Skeletal muscle tissue (tissue), 3 donors: ENCODE measurements at regions not wholly inside any gene's neighbourhood (a gene's known extent, or its start where the extent isn't known, plus 50 kb on each side); places are given as distances from the start of the nearest gene placed in this dataset.

Experiments used
- H3K27ac ChIP-seq: one replicate; pipeline ENCODE4 v1.7.0; 2013; ENCODE audit warnings: mild to moderate bottlenecking, low read depth, low read length, inconsistent platforms
- H3K27me3 ChIP-seq, 3 donors: one replicate each; pipeline ENCODE4 v1.7.0; 2013; ENCODE audit warnings: low read length in 3 of 3; ENCODE audit not compliant: control insufficient read depth in 3 of 3, insufficient read depth in 3 of 3
- H3K36me3 ChIP-seq, 3 donors: one replicate each; pipeline ENCODE4 v1.7.0; 2013; ENCODE audit warnings: low read length in 3 of 3; ENCODE audit not compliant: control insufficient read depth in 3 of 3, insufficient read depth in 3 of 3
- H3K4me1 ChIP-seq, 3 donors: one replicate each; pipeline ENCODE4 v1.7.0; 2013; ENCODE audit warnings: low read length in 3 of 3, mild to moderate bottlenecking in 3 of 3; ENCODE audit not compliant: control insufficient read depth in 3 of 3, insufficient read depth in 3 of 3
- H3K4me3 ChIP-seq, 3 donors: one replicate each; pipeline ENCODE4 v1.7.0; 2013; ENCODE audit warnings: low read length in 3 of 3
- H3K9ac ChIP-seq, 3 donors: one replicate each; pipeline ENCODE4 v1.7.0; 2013; ENCODE audit warnings: low read length in 3 of 3, mild to moderate bottlenecking in 3 of 3, moderate library complexity in 2 of 3, low read depth in 1 of 3
- H3K9me3 ChIP-seq, 3 donors: one replicate each; pipeline ENCODE4 v1.7.0; 2013; ENCODE audit warnings: low read length in 3 of 3; ENCODE audit not compliant: control insufficient read depth in 3 of 3
- donor health status: Osteomylitis.

DNA sequence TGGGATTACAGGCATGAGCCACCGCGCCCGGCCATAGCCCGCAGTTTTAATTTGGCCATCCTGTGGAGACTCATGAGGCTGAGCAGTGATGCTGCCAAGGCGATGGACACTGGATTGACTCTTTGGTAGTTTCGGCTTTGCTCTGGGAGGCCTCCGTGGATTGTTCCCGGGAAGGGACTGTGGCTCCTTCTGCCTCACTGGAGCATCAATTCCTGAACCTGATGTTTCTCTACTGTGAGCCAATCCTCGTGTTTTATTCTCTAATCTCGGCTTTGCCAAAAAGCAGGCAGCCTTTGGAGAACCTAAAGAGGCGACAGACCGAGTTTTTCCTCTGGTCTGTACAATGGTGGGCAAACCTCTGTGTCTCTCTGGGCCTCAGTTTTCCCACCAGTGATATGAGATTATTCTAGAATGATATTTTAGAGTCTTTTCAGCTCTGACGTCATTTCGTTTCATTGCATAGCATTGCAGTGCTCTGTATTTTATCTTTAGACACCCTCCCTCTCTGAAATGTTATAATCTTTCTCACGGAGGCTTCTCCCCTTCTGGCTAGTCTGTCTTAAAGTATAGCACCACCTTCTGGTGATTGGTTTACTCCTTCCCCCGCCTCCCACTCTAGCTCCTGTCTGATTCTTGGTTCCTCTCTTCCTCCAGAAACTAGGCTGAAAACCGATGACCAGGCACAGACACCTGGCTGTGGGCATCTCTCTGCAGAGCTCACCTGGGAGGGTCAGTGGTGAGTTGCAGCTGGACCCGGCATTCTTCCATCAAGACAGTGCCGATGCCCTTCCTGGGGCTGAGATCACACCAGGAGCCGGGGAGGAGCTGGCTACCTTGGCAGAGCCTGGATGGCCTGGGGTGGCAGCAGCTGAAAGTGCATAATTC lies 341.3 kb downstream of the MYCN start:
- no peak overlapping the region for H3K9ac ChIP-seq
- H3K27ac ChIP-seq: no peak overlapping the region
- H3K36me3 ChIP-seq: no peaks in the 10 kb centered on the region
- no peaks in the 10 kb centered on the region for H3K4me1 ChIP-seq
- no peak overlapping the region for H3K4me3 ChIP-seq
- H3K9me3 ChIP-seq: no peaks in the 10 kb centered on the region
- H3K27me3 ChIP-seq: no peaks in the 10 kb centered on the region

- no peak overlapping the region for H3K4me3 ChIP-seq
These were observed 339.7 kb downstream of the MYCN start for GRCh38 chr2:16280081-16280480.

DNA sequence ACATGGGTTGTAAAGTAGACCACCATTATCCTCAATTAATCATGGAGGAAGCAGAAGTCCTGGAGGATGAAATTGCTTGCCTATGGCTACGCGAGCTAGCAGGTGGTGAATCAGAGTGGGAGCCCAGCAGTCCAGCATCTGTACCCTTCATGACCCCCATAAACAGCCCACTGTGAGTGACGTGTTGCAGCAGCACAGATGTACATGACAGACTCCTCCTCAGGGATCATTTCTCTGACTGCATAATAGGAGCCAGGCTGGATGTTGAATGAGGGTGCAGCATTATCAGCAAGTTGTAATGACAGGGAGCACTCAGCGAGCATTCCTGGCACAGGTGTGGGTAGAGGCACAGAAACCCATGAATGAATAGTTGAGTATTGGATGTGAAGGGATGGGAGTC lies 339.3 kb downstream of the MYCN start:
- Histone ChIP-seq H3K4me3 (no peak overlapping the region), H3K9me3 (no peaks in the 10 kb centered on the region), H3K9ac (no peak overlapping the region), H3K36me3 (no peaks in the 10 kb centered on the region), H3K27me3 (no peaks in the 10 kb centered on the region), H3K27ac (no peak overlapping the region), H3K4me1 (no peaks in the 10 kb centered on the region)

More at GRCh38 chr2:16280081-16280480, 339.7 kb downstream of the MYCN start:
- Histone ChIP-seq H3K36me3 (no peaks in the 10 kb centered on the region), H3K9me3 (no peaks in the 10 kb centered on the region), H3K27me3 (no peaks in the 10 kb centered on the region), H3K9ac (no peak overlapping the region), H3K4me1 (no peaks in the 10 kb centered on the region), H3K27ac (no peak overlapping the region)

DNA sequence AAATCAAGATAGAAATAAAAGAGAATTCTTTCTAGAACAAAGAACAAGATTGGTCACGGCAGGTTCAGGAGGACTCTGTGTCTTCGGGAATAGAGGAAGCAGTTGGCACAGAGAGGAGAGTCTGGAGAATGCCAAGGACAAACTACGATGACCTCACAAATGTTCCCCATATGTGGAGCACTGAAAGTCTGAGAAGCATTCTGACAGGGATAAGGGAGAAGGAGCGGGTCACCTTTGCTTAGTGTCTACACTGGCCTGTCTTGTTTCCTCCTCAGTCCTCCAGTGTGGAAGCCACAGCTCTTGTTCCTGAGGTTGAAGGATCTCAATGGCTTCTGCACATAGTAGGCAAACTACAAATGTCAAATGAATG lies 338.8 kb downstream of the MYCN start:
- Histone ChIP-seq H3K36me3 (no peaks in the 10 kb centered on the region), H3K4me3 (no peak overlapping the region)

GRCh38 chr2:16278421-16279200 lies 338.3 kb downstream of the MYCN start:
- Histone ChIP-seq H3K27ac (no peak overlapping the region), H3K9ac (no peak overlapping the region), H3K4me3 (no peak overlapping the region), H3K9me3 (no peaks in the 10 kb centered on the region), H3K27me3 (no peaks in the 10 kb centered on the region), H3K36me3 (no peaks in the 10 kb centered on the region), H3K4me1 (no peaks in the 10 kb centered on the region)

More for the DNA sequence above, 338.8 kb downstream of the MYCN start:
- Histone ChIP-seq H3K4me1 (no peaks in the 10 kb centered on the region), H3K9me3 (no peaks in the 10 kb centered on the region), H3K9ac (no peak overlapping the region), H3K27me3 (no peaks in the 10 kb centered on the region), H3K27ac (no peak overlapping the region)

- no peak overlapping the region for H3K4me3 ChIP-seq
- H3K27me3 ChIP-seq: no peaks in the 10 kb centered on the region
- H3K9me3 ChIP-seq: no peaks in the 10 kb centered on the region
- no peaks in the 10 kb centered on the region for H3K36me3 ChIP-seq
- H3K9ac ChIP-seq: no peak overlapping the region
- no peak overlapping the region for H3K27ac ChIP-seq
- H3K4me1 ChIP-seq: no peaks in the 10 kb centered on the region
These were observed 336.8 kb downstream of the MYCN start for GRCh38 chr2:16277117-16277516.

DNA sequence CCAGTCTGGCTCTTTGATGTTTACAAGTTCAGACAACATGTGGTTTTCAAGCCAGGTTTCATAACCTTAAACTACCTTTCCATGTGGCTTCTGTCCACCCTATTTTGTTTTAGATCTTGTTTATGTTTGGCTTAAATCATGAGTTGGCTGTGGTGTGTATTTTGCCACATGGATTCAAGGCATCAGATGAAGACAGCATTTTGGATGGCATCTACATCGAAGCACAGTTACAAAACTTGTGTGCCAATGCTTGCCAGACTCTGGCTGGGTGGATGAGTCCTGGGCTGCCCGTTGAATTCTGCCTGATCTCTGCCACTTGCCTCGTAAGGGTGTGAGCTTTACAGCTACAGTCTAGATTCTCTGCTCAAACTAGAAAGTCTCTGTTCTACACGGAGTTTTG lies 335.3 kb downstream of the MYCN start:
- Histone ChIP-seq H3K9ac (no peak overlapping the region), H3K4me1 (no peaks in the 10 kb centered on the region), H3K9me3 (no peaks in the 10 kb centered on the region), H3K4me3 (no peak overlapping the region), H3K36me3 (no peaks in the 10 kb centered on the region), H3K27ac (no peak overlapping the region), H3K27me3 (no peaks in the 10 kb centered on the region)

GRCh38 chr2:16275131-16275530 lies 334.8 kb downstream of the MYCN start:
- Histone ChIP-seq H3K4me3 (no peak overlapping the region), H3K9me3 (no peaks in the 10 kb centered on the region), H3K27me3 (no peaks in the 10 kb centered on the region), H3K4me1 (no peaks in the 10 kb centered on the region), H3K9ac (no peak overlapping the region), H3K27ac (no peak overlapping the region), H3K36me3 (no peaks in the 10 kb centered on the region)

DNA sequence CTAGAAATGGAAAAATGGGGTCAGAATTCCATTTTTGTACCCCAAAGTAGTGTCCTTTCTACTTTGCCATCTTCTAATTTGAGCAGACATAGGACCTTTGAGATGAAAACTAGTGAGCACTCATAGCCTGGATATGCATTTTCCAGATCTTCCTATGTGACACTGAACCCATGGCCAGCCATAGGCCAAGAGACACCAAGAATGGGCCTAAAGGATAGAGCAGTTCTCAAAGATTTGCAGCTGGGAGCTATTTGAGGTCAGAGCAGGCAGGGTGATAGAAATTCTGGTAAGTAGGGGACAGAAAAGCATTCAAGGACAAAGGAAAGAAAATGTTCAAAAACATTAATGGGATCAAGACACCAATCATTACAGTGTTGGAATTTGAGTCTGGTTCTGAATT lies 332.8 kb downstream of the MYCN start:
- Histone ChIP-seq H3K4me3 (no peak overlapping the region), H3K36me3 (no peaks in the 10 kb centered on the region), H3K9ac (no peak overlapping the region), H3K9me3 (no peaks in the 10 kb centered on the region), H3K27me3 (no peaks in the 10 kb centered on the region), H3K27ac (no peak overlapping the region), H3K4me1 (no peaks in the 10 kb centered on the region)
